NAMALWA (cell line): ENCODE measurements at regions not wholly inside any gene's neighbourhood (a gene's known extent, or its start where the extent isn't known, plus 50 kb on each side); places are given as distances from the start of the nearest gene placed in this dataset.

Source experiments
- DNase-seq: peaks from one replicate; pipeline ENCODE4 v3.0.0-alpha.2; 2015; ENCODE audit warnings: low spot score

DNA sequence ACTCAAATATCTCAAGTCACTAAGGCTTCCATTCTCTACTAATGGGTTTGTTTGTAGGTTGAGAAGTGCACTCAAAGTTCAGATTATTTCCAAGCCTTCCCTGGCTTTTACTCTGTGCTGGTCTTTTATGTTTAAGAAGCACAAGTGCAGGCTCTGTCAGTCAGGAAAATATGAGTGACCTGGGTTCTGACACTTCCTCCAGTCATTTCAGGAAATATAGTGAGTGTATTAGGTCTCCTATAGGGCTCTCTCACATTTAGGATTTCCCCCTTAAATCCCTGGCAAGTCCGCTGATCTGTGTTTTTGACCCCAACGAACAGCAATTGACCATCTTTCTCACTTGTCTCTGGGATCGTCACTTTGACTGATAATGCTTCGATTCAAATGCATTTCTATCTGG is 210.2 kb downstream of the ARPP21 start:
- no peak for DNase-seq

DNA sequence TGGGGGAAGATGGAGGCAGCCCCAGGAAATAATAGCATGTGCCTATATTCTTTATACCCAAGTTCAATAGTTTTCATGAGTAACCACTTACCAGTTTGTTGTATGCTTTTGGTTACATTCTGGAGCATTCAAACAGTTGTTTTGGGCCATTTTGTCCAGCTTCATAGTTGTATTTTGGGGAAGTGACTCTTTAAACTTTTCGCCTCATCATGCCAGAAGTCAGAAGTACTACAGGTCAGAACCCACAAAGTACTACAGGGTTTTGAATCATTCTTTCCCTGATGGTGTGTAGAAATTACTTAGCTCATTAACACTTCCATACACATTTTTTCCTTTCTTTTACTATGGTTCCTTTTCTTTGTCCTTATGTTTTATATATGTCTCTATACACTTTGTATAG is 210.6 kb downstream of the ARPP21 start:
- DNase-seq = no peak

DNA sequence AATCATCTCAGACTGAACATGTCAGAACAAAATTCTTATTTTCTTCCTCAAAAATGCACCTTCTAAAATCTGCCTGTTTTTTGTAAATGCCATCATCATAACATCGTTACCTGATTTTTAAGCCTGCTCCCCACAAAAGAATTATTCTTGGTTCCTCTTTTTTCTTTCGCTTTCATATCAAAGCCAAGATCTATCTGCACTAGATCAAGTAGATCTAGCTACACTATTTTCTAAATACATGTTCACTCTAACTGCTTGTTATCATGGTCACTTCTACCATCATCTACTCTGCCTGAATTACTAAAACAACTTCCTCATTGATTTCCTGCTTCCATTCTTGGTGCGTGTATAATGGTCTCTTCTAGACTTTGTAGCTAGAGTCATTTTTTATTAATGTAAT is 217.7 kb downstream of the ARPP21 start:
- DNase-seq = peak; percentile 60

DNA sequence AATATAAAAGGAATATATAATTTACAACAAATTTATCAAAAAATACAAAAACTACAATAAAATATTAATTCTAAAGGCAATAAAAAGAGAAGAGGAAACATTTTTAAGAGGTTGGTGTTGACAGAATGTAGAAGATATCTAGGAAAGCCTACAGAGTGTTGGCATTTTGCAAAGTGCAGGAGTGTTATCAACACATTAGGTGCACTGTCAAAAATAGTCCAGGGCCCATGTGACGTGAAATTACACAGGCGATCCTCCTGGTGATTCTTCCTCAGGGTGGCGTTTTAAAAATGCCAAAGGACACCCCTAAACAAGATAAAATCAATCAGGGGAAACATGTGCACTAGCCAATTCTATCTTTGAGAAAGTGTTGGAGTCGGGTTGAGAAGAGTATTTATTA is 222.7 kb downstream of the ARPP21 start:
- no peak for DNase-seq

DNA sequence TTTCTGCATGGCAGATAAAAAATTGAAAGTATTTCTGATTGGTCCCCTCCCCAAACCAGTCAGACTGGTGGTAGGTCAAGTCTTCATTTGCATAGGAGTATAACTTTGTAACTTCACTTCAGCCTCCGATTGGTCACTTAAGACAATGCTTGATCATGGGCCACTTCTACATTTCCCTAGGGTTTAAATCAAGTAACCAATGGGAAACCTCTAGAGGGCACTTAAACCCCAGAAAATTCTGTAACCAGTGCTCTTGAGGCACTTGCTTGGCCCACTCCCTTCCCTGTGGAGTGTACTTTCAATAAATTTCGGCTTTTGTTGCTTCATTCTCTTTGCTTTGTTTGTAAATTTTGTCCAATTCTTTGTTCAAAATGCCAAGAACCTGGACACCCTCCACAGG is 225.5 kb downstream of the ARPP21 start:
- no peak for DNase-seq

DNA sequence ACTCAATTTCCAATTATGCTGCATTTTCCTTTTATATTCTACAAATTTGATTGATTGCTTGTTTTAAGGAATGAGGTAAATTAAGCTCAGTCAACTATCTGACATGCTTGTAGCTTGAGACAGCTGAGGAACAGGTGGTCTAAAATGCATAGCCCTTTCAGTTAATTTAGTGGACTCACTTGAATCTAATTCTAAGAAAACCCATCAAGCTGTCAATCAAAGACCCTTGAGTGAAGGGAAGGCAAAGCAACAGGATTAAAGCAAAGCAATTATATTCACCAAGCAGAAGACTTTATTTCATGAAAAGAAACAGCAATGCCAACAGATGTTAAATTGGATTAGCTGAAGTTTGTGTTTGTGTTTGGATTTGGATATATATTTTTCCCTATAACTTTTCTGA is 228.5 kb downstream of the ARPP21 start:
- no peak for DNase-seq

DNA sequence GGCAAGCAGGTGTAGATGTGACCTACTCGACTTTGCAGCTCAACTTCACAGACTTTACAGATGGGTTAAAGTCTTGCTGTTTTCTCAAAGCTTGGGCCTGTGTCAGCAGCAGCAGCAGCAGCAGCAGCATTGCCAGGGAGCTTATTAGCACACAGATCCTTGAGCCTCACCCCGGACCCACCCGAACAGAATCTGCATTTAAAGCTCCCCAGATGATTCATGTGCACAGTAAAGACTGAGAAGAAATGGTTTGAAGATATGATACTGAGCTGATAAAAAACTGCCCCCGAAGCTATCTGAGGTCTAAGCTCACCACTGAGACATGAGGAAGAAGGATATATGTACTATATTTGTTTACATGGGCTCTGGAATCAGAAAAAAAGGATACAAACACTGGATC is 231.7 kb downstream of the ARPP21 start:
- DNase-seq = no peak

DNA sequence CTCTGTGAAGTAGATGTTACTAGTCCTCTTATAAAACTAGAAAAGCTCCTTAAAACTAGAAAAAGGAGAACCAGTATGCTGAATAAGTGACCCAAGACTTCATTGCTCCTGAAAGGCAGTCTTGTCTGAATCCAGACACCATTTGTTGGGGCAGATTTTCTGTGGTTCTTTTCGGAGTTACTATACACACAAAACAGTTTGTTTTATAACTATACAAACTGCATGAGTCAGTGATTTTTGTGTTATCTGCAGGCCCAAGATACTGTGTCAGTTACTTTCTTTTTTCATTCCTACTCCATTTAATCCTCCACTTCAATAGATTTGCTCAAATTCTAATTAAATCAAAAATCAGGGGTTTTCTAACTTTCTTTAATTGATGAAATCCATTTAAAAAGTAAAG is 244.6 kb downstream of the ARPP21 start:
- DNase-seq = no peak

DNA sequence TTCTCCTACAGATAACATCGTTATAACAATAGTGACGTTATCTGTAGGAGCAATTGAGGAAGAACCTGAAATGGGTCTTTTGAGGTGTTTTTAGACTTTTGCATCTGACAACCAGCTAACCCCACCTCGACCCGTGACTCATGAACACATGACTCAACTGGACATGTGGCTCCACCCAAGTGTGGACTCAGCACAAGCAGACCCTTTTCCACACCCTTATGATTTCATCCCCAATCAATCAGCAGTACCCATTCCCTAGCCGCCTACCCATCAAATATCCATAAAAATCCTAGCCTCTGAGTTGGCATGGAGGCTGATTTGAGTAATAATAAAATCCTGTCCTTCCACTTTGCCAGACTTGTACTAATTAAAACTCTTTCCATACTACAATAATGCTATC is 255.4 kb downstream of the ARPP21 start:
- DNase-seq = no peak

DNA sequence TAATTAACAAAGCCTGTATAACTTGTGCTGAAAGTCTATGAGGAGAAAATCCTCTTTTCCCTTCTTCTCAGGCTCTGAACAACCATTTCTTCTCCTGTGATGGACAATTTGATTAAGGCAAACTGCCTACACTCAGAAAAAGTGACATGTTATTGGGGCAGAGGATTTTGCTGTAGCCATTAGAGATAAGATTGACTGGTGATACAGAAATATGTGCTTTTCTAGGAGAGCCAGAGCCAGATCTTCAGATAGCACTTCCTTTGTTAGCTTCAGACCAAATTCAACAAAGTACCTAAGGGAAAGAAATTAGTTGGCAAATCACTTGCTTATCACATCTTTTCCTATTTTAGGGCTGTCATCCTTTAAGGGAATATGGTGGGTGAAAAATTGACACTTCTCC is 259.9 kb downstream of the ARPP21 start:
- DNase-seq = no peak

DNA sequence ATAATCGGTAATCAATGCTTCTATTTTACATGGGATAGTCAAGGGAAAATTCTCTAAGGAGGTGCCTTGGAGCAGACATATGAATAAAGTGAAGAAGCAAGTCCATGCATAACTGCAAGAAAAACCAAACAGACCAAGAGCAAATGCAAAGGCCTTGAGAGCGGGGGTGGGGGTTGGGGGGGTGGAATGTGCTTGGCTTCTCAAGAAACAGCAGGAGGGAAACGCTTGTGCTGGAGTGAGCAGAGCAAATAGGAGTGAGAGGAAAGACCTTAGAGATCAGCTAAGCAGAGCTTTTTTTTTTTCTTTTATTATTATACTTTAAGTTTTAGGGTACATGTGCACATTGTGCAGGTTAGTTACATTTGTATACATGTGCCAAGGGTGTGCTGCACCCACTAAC is 260.8 kb downstream of the ARPP21 start:
- no peak for DNase-seq

DNA sequence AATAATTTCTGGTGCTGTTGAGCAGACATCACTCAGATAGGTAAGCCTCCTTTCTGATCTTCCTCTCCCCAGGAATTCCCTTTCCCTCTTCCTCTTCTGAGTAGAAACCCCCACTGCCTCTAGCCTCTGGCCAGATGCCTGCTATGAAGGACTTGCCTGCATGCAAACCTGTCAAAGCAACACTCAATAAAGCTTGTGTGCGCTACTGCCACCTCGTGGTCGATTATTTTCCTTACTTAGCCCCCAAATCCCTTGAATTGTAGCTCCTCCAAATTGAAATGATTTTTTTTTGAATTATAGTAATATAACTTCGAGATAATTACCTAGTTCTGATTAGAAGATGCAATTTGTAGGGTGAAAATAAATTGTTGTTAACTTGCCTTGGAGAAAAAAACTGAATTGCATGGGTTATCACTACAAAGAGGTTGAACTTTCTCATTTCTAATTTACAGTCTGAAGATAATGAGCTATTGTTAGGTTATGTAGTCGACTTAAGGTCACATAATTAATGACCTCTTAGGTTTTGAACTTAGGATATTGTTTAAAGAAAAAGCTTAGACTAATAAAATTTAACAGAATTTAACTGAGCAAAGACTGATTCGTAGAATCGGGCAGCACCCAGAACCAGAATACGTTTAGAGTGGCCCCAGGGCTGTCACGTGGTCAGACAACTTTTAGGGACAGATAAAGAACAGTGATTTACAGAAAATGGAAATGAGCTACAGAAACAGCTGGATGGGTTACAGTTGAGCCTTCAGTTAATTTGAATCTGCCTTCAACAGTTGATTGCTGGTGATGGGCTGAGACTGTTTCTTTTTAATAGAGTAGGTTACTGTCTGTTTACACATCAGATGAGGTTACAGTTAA is 269.3 kb downstream of the ARPP21 start:
- peak; percentile 87 for DNase-seq

DNA sequence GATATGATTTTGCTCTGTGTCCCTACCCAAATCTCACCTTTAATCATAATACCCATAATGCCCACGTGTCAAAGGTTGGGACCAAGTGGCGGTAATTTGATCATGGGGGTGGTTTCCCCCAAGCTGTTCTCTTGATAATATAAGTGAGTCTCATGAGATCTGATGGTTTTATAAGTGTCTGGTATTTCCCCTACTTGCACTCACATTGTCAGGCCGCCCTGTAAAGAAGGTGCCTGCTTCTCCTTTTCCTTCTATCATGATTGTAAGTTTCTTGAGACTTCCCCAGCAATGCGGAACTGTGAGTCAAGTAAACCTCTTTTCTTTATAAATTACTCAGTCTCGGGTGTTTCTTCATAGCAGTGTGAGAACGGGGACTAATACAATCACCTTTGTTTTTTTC is 279.8 kb downstream of the ARPP21 start:
- DNase-seq = no peak

DNA sequence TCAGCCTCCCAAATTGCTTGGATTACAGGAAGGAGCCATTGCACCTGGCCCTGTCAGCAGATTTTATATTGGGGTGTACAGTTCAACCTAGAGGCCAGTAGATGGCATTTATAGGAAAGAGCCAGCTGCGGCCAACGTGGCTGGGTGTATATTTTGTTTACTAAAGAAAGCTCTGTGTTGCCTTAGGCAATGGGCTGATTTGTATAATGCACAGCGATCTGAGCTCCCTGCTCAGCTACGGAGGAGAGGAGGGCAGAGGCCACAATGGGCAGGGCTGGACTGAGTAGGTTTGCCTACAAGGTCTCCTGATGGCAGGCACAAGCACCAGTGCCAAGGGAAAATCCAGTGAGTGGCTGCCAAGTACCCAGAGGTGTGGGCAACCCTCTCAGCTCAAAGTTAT is 282.4 kb downstream of the ARPP21 start:
- no peak for DNase-seq

DNA sequence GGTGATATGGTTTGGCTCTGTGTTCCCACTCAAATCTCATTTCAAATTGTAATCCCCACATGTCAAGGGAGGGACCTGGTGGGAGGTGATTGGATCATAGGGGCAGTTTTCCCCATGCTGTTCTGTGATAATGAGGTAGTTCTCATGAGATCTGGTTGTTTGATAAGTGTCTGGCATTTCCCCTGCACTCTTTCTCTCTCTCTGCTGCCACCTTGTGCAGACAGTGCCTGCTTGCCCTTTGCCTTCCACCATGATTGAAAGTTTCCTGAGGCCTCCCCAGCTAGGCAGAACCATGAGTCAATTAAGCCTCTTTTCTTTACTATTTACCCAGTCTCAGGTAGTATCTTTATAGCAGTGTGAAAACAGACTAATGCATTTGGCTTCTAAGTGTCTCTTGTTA is 284.7 kb downstream of the ARPP21 start:
- peak; percentile 74 for DNase-seq

DNA sequence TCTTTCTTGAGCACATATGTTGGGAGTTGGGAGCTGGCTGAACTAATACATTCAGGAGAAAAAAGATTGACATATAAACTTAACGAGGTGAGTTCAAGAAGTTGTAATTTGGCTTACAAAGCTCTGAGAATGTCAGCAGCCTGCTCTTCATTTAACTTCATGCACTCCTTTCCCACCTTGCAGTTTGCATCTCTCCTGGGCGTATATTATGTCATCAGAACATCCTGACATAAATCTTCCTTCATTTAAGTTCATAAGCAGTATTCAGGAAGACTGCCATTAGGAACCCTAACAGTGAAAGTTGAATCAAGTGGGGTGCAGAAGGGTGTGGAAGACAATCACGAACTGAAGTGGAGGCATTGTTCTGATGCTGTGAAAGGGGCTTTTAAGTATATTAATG is 288.1 kb downstream of the ARPP21 start:
- DNase-seq = no peak

DNA sequence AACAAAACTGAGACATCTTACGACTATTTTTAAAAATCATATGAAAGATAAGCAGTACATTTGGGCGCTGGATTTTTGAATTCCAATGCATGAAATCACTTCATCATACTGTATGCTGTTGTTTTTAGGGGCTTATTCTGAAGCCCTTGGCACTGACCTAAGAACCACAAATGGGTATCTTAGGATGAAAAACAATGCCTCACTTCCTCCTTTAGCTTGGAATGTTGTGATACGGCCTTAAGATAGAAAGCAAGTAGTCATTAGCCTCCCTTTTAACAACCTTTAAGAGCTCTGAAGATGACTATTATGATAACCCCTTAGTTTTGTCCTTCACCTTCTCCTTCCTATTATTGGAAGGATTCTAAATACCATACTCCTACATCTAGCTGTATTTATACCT is 289.8 kb downstream of the ARPP21 start:
- DNase-seq = no peak

DNA sequence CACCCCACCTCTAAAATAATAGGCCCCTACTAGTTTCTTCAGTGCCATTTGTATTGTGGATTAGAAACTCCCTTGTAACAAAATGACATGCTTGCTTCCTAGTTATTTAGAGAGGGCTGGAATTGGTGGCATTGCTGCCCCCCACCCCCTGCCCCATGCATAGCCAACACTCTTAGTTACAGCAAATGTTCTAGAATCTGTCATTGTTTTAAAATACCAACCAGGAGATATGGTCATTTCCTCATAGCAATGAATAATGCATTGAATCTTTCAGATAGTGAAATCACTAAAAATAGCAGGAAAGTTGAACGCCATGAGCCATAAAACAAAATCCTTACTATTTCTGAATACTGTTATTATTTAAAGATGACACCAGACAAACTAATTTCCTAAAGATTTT is 292.5 kb downstream of the ARPP21 start:
- no peak for DNase-seq

DNA sequence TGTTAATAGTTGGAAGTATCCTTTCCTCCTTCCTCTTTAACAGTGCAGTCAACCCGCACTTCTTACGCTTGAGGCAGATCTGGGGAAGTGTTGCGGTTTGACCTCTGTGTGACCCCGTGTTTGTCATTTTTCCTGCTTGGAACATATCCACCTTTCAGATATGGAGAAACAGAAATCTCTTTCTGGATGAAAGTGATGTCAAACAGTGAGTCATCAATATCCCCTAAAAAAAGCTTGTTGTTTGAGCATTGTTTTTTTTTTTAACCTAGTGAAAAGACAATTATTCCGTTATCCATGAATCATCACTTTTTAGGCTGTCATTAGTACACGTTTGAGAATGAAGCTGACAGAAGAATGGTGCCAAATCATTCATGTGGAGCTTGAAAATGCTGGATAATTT is 293.7 kb downstream of the ARPP21 start:
- DNase-seq = no peak

DNA sequence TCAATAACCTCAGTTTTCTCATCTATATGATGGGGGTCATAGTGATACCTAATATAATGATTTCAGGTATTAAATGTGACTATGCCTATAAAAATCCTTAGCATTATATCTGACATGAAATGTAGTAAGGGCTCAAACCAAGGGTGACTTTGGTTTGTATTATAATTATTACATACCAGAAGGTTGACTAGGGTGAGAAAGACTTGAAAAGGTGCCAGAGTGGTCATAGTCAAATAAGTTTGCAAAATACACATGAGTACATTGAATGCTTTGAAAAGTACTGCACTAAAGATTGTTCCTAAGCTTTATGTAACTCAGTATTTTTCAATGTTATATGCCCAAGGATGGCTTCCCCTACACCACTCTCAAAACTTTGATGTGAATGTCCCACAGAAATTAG is 297.2 kb downstream of the ARPP21 start:
- no peak for DNase-seq

DNA sequence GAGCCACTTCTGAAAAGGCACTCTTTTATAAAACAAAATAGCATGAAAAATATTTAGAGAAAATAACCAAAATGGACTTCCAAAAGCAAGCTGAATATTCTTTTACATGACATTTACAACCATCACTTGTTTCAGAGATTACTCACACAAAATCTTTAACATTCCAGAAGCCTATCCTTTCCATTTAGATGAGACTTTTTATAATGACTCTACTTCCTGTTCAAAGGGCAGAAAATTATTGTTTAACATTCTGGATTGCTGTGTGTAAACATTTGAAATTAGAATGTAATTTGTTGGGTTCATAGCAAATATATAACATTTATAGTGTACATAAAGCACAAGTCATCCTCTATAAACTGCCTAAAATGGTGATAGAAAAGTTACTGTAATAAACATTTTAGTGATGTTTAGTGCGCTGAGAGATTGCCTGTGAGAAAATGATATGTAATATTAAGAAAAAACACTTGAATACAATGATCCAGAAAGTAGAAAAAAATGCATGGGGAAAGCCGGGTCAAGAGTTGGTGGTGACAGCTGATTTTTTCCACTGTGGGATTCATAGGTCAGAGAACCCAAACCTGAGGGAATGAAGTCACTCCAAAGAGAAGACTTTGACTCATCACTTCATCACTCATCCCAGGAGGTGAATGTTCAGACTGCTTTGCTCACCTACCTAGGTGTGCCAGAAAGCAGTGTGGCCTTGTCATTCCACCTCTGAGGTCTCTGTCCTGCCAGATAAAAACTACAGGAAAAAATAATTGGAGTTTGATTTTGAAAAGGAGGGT is 305.8 kb downstream of the ARPP21 start:
- no peak for DNase-seq

DNA sequence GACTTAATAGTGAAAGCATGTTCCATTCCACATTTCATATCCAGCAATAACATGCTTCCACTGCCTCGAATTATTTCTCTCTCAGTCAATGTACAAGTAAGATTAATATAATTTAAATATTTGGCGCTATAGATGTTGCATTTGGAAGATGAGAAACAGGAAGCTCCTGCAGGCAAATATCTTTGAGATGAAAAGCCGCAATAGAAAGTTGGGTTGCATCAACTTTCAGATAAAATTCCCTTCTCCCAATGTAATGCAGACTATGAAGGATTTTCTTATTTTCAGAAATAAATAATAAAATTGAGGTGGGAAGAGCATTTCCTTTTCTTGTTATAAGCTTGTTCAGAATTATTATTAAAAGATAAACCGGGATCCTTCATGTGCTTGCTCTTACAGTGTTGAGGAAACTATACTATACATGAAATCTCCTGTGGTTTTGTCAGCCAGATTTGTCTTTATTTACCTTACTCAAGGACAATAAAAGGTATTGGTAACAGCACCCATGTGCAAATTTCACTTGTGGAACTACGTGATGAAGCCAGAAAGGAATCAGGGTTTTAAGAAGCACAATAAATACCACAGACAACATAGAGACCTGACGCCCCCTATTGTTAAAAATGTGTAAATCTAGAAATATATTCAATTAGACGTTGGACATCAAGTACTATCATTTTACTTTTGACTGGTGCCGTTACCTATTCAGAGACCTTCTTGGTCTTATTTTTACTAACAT is 307.0 kb downstream of the ARPP21 start:
- peak; percentile 65 for DNase-seq
